ENCODE measurements at regions not wholly inside any gene's neighbourhood (a gene's known extent, or its start where the extent isn't known, plus 50 kb on each side); places are given as distances from the start of the nearest gene placed in this dataset.

DNA sequence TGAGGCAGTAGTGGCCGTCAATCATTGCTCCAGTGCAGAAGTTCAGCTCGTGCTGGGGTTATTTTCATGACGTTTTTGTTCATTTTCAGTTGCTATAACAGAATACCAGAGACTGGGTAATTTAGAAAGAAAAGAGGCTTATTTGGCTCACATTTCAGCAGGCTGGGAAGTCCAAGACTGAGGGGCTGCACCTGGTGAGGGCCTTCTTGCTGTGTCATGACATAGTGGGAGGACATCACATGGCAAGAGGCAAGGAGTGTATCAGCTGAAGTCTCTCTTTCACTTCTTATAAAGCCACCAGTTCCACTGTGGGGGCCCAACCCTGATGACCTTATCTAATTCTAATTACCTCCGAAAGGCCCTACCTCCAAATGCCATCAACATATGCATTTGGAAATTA lies 58.0 kb upstream of the DPP10 start:
- Histone ChIP-seq H3K4me1 (no peaks in the 10 kb centered on the region), H3K4me3 (no peak overlapping the region), H3K36me3 (no peaks in the 10 kb centered on the region), H3K9me3 (peaks cover 0 to 8% (median 2%) of the 10 kb centered on the region in 8 donors), H3K27ac (no peak overlapping the region), H3K27me3 (replicated peaks in 1 of 7) (no peaks in the 10 kb centered on the region)
- DNase-seq = no peak
- intact Hi-C loops (cut with DNase I; ENCODE audit: low total_unique reads) = no loop called here
- 64 to 86% (median 77%) methylated on average over 4 of the region's 4 CpGs for WGBS, 5 donors
- TF ChIP-seq, protein P1, sequence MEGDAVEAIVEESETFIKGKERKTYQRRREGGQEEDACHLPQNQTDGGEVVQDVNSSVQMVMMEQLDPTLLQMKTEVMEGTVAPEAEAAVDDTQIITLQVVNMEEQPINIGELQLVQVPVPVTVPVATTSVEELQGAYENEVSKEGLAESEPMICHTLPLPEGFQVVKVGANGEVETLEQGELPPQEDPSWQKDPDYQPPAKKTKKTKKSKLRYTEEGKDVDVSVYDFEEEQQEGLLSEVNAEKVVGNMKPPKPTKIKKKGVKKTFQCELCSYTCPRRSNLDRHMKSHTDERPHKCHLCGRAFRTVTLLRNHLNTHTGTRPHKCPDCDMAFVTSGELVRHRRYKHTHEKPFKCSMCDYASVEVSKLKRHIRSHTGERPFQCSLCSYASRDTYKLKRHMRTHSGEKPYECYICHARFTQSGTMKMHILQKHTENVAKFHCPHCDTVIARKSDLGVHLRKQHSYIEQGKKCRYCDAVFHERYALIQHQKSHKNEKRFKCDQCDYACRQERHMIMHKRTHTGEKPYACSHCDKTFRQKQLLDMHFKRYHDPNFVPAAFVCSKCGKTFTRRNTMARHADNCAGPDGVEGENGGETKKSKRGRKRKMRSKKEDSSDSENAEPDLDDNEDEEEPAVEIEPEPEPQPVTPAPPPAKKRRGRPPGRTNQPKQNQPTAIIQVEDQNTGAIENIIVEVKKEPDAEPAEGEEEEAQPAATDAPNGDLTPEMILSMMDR (IDR thresholded peaks at IDR 0.05 in 8 of 11, conservative IDR thresholded peaks at IDR 0.05 in 3 of 11) = no peak
- no peak for TF ChIP-seq POLR2AphosphoS5 (IDR thresholded peaks at IDR 0.05)
- no peak for TF ChIP-seq POLR2A (IDR thresholded peaks at IDR 0.05)

DNA sequence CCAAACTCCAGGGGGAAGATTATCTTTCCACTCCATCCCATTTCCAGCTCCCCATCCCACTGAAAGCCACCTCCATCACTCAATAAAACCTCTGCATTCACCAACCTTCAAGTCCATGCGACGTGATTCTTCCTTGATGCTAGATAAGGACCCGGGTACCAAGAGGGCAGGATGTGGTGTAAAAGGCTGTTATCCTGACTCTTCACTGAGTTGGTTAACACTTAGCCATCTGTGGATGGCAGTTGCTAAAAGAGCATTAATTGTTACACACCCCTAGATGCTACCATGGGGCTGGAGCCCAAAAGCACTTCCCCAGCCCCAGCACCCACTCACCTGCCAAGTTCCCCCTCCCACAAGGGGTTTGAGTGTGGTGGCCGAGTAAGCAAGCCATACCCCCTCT lies 53.4 kb upstream of the DPP10 start:
- Histone ChIP-seq H3K27ac (no peak overlapping the region), H3K4me1 (no peaks in the 10 kb centered on the region), H3K4me3 (no peak overlapping the region), H3K27me3 (replicated peaks in 1 of 7) (no peaks in the 10 kb centered on the region), H3K36me3 (no peaks in the 10 kb centered on the region), H3K9me3 (peaks cover 0 to 9% (median 0%) of the 10 kb centered on the region in 8 donors)
- TF ChIP-seq, protein P1 (IDR thresholded peaks at IDR 0.05 in 8 of 11, conservative IDR thresholded peaks at IDR 0.05 in 3 of 11) = no peak
- TF ChIP-seq POLR2A (IDR thresholded peaks at IDR 0.05) (no peak), POLR2AphosphoS5 (IDR thresholded peaks at IDR 0.05) (no peak)
- intact Hi-C loops (cut with DNase I; ENCODE audit: low total_unique reads) = no loop called here
- DNase-seq = no peak
- 77 to 90% (median 83%) methylated on average over 4 of the region's 4 CpGs for WGBS, 5 donors
